GM12873 (cell line): ENCODE measurements at regions not wholly inside any gene's neighbourhood (a gene's known extent, or its start where the extent isn't known, plus 50 kb on each side); places are given as distances from the start of the nearest gene placed in this dataset.

Experiments
- TF ChIP-seq, protein P1 (sequence below): IDR thresholded peaks from 2 replicates; pipeline ENCODE4 v1.5.1; 2012; ENCODE audit warnings: low read depth, mild to moderate bottlenecking, moderate library complexity, low read length, control low read depth; ENCODE audit not compliant: insufficient read depth; ENCODE audit errors: missing control alignments

DNA sequence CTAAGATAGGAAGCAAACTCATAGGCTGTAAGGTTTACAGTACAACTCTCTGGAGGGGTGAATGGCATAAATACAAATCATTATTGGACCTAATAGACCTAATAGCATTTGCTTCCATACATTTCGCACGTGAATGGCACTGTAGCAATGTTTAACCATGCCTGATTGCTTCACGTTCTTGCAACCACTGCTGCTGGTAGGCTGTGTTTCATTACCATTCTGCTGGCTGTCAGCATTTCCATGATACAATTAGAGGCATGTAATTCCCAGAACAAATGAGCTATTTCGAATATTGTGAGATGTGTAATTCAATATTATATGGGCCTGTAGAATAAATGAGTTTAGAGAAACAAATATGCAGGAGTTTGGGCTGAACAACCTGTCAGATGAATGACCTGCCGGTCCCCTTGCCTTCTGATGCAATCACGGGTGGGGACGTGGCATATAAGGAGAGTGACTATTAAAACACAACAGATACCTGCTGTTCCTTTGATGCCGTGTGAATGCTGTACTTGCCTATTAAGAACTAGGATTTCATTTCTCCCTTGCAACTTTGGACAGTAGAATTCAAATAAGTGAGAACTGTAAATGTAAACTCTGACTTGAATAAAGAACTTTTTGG, 393.4 kb downstream of the ACTR3B start:
- TF ChIP-seq, protein P1, sequence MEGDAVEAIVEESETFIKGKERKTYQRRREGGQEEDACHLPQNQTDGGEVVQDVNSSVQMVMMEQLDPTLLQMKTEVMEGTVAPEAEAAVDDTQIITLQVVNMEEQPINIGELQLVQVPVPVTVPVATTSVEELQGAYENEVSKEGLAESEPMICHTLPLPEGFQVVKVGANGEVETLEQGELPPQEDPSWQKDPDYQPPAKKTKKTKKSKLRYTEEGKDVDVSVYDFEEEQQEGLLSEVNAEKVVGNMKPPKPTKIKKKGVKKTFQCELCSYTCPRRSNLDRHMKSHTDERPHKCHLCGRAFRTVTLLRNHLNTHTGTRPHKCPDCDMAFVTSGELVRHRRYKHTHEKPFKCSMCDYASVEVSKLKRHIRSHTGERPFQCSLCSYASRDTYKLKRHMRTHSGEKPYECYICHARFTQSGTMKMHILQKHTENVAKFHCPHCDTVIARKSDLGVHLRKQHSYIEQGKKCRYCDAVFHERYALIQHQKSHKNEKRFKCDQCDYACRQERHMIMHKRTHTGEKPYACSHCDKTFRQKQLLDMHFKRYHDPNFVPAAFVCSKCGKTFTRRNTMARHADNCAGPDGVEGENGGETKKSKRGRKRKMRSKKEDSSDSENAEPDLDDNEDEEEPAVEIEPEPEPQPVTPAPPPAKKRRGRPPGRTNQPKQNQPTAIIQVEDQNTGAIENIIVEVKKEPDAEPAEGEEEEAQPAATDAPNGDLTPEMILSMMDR: no peak

DNA sequence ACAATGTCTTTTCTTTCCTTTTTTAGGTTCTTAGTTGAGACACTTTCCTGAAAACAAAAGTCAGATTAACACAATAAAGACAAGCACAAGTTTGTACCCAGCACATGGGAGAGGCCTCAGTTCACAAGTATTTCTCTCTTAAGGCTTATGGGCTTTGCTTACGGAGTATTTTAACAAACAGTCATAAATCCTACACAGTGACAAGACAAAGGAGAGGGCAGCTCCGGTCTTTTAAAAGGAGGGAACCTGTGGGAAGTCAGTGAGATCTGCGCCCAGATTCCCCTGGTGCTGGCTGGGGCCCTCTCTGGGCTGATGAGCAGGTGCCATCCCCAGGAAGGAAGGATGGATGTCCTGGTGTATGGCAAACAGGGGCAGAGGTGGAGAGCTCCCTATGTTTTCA, 398.6 kb downstream of the ACTR3B start:
- TF ChIP-seq, protein P1: no peak

DNA sequence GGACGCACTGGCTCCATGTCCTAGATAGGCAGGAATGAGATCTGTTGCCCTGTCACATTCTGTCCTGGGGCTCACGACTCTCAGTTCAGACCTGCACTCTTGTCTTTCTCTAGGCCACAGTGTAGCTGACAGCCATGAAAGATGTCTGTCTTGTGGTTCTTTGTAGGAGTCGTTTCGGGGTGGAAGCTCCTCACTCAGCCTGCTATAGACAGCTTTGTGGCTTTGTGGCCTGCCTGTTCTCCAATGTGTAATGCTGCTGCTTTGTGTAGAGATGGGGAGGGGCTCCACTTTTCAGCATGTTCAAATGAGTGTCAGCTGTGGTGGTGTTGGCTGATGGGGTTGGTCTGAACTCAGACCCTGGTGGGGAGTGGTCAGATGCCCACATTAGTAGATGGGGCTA, 410.7 kb downstream of the ACTR3B start:
- TF ChIP-seq, protein P1: no peak

DNA sequence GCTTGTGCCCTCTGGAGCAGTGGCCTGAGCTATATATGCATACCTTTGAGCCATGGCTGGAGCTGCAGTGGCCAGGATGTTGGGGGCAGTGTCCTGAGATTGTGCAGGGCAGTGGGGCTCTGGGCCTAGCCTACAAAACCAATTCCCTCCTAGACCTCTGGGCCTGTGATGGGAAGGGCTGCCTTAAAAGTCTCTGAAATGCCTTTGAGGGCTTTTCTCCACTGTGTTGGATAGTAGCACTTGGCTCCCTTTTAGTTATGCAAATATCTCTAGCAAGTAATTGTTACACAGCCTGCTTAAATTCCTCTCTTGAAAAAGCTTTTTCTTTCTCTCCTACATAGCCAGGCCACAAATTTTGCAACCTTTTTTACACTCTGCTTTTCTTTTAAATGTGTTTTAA, 426.4 kb downstream of the ACTR3B start:
- TF ChIP-seq, protein P1: no peak

DNA sequence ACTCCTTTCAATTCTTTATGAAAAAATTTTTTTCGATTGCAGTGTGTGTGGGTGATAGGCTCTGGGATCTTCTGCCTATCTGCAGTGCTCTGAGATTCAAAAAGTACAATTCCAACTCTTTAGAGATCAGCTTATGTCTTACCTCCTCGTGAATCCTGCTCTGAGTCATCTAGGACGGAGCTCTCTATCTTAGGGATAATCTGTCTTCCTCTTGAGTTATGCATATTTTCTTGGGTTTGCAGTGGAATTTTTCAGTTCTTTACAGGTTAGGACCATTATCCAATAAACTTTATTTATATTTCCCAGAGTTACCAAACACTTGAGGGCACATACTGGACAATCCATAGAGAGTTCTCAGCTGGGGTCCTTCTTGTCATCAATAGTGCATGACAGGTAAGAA, 428.6 kb downstream of the ACTR3B start:
- TF ChIP-seq, protein P1: no peak

DNA sequence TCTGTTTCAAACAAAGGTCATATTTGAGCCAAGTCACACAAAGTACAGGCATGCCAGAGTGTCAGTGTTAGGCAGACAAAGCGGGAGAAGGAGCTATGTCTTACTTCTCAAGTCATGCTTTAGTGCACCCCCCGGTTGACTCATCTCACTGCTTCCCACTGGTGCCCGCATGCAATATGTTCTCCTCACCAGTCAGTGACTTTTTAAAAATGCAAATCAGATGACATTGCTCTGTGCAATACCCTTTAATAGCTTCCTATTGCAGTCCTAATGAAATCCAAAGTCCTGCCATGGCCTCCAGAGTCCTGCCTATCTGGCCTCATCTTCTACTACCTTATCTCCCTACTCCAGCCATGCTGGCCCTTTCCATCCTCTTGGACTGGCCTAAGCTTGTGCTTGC, 429.1 kb downstream of the ACTR3B start:
- TF ChIP-seq, protein P1: no peak

DNA sequence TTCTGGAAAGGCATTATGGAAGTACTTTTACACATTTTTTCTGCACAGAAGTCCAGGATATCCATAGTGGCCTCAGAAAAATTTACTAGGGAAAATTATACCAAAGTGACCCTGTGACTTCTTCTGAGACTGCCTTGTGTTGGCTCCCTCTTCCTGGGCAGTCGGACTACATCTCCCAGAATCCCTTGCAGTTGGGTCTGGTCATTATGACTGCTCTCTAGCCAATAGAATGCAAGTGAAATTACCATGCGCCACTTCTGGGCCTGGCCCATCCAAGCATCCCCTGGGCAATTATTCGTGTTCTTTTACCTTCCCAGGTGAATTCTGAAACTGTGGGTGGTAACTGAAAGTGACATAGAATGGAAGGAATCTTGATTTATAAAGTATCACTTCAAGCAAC, 430.9 kb downstream of the ACTR3B start:
- TF ChIP-seq, protein P1: no peak
